Lung (tissue), 11 donors: ENCODE measurements at regions not wholly inside any gene's neighbourhood (a gene's known extent, or its start where the extent isn't known, plus 50 kb on each side); places are given as distances from the start of the nearest gene placed in this dataset.

ENCODE experiments used
- ATAC-seq: fragments of 200-7000 bp; cut with Tn5 transposase; one replicate; pipeline ENCODE4 v1.9.1; 2020; ENCODE audit warnings: moderate number of reproducible peaks; ENCODE audit not compliant: insufficient read depth, low FRiP score
- DNase-seq, 3 donors: peaks; one replicate each; pipeline ENCODE4 v3.0.0-alpha.2; 2013 to 2017
- H3K27ac ChIP-seq, 2 donors: one replicate each; pipeline ENCODE4 v1.5.1; 2013; ENCODE audit warnings: mild to moderate bottlenecking in 2 of 2, moderate library complexity in 2 of 2, control low read depth in 1 of 2, inconsistent platforms in 1 of 2, low read depth in 1 of 2, low read length in 1 of 2
- H3K27me3 ChIP-seq, 3 donors: one replicate each; pipeline ENCODE4 v1.5.1; 2013; ENCODE audit warnings: low read length in 2 of 3; ENCODE audit not compliant: control insufficient read depth in 3 of 3, insufficient read depth in 3 of 3
- H3K36me3 ChIP-seq, 4 donors: one replicate each; pipeline ENCODE4 v1.5.1; 2013; ENCODE audit warnings: low read length in 4 of 4, mild to moderate bottlenecking in 1 of 4, moderate library complexity in 1 of 4; ENCODE audit not compliant: control insufficient read depth in 4 of 4, insufficient read depth in 4 of 4
- H3K4me1 ChIP-seq, 5 donors: one replicate each; pipeline ENCODE4 v1.5.1; 2013; ENCODE audit warnings: low read length in 5 of 5, mild to moderate bottlenecking in 2 of 5, moderate library complexity in 1 of 5; ENCODE audit not compliant: control insufficient read depth in 5 of 5, insufficient read depth in 5 of 5
- H3K4me3 ChIP-seq: one replicate; pipeline ENCODE4 v1.5.1; 2013; ENCODE audit warnings: mild to moderate bottlenecking, control low read depth, moderate library complexity
- H3K9ac ChIP-seq, 2 donors: one replicate each; pipeline ENCODE4 v1.5.1; 2013; ENCODE audit warnings: low read length in 2 of 2, control low read depth in 1 of 2; ENCODE audit not compliant: insufficient read depth in 1 of 2
- H3K9me3 ChIP-seq, 4 donors: one replicate each; pipeline ENCODE4 v1.5.1; 2013; ENCODE audit warnings: low read length in 3 of 4, mild to moderate bottlenecking in 1 of 4, moderate library complexity in 1 of 4; ENCODE audit not compliant: control insufficient read depth in 4 of 4, insufficient read depth in 3 of 4
- WGBS, 2 donors: extraction: QIAGEN DNeasy Blood & Tissue Kit; methylation state at CpG; one replicate each; pipeline ENCODE4 v1.1.7; 2013; 5-methylcytosine and 5-hydroxymethylcytosine counted together
- TF ChIP-seq, protein P1 (sequence below): IDR thresholded peaks from 2 replicates; pipeline ENCODE4 v1.5.1; 2012; ENCODE audit warnings: mild to moderate bottlenecking; ENCODE audit errors: control extremely low read depth, extremely low read depth
- donor health status: control.
- donor health status: control.
- donor health status: Bipolar disorder and iron deficiency.
- donor health status: healthy.
- donor health status: DM: yes; HTN: yes; CAD: no.

DNA sequence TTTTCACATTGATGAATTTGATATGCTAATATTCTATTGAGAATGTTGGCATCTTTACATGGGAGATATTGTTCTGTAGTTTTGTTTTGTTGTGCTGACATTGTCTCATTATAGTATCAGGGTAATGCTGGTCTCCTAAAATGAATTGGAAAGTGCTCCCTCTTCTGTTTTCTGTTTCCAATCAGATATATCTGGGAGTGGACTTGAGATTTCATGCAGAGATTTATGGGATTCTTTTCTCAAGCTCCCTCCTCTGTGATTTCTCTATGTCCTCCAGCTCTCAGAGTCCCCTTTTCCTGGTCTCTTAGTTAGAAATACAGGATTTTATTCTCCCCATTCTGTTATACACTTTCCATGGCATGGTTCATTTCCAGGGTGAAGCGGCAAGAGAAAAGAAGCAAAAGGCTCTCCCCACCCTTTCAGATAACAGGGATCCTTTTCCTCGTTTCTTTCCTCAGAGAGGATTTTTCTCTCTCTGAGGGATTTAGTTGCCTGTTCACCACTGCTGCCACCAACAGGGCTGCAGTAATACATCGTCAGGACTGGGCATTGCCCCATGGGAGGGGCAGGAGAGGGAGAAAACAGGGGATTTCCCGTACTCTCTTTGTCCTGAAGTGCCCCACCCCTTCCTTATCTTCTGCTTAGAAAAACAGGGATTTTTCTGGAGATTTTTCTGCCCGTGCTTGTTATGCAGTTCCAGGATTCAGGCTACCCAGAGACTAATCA, 59.3 kb upstream of the STMND1 start:
- Histone ChIP-seq H3K9ac (no peak overlapping the region), H3K4me3 (no peak overlapping the region), H3K4me1 (peaks cover 1 to 7% (median 6%) of the 10 kb centered on the region in 5 donors), H3K27ac (no peak overlapping the region), H3K36me3 (no peaks in the 10 kb centered on the region), H3K27me3 (no peaks in the 10 kb centered on the region), H3K9me3 (no peaks in the 10 kb centered on the region)
- WGBS, 2 donors, result 8 to 23% methylated on average over 5 of the region's 5 CpGs
- TF ChIP-seq, protein P1, sequence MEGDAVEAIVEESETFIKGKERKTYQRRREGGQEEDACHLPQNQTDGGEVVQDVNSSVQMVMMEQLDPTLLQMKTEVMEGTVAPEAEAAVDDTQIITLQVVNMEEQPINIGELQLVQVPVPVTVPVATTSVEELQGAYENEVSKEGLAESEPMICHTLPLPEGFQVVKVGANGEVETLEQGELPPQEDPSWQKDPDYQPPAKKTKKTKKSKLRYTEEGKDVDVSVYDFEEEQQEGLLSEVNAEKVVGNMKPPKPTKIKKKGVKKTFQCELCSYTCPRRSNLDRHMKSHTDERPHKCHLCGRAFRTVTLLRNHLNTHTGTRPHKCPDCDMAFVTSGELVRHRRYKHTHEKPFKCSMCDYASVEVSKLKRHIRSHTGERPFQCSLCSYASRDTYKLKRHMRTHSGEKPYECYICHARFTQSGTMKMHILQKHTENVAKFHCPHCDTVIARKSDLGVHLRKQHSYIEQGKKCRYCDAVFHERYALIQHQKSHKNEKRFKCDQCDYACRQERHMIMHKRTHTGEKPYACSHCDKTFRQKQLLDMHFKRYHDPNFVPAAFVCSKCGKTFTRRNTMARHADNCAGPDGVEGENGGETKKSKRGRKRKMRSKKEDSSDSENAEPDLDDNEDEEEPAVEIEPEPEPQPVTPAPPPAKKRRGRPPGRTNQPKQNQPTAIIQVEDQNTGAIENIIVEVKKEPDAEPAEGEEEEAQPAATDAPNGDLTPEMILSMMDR, result peak; percentile 11
- DNase-seq (peak in 2 of 3 donors; percentile 39 to 48), ATAC-seq (peak; percentile 87)

DNA sequence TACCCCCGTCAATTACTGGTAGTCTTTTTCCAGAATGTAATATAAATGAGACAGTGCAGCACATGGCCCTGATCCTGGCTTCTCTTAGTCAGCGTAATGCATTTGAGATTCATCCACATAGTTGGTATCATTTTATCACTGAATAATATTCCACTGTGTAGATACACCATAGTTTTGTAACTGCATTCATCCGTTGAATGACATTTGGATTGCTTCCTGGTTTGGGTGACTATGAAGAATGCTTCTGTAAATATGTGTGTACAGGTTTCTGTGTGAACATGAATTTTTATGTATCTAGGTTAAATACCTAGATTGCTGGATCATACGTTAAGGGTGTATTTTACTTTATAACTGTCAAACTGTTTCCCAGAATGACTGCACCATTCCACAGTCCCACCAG, 62.6 kb upstream of the STMND1 start:
- TF ChIP-seq, protein P1, result no peak
- ATAC-seq, result no peak
- 92 to 94% methylated on average over 4 of the region's 4 CpGs for WGBS, 2 donors

DNA sequence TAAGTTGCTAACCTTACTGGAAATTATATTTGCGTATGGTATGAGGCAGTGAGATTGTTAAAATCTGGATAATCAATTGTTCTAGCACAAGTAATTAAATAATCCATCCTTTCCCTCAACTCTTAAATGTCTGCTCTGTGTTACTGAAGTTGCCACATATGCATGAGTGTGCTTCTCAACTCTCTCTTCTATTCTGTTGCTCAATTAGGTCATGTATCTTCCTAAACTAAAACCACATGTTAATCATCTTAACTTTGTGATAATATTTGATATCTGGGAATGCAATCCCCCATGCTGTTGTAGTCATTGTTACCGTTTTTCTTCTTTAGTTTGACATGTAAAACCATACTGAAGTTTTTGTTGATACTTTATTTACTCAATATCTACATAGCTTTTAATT, 63.5 kb upstream of the STMND1 start:
- WGBS, 2 donors, result 82 to 91% methylated on average over 2 of the region's 2 CpGs
- H3K9me3 ChIP-seq, result no peaks in the 10 kb centered on the region
- no peak overlapping the region for H3K4me3 ChIP-seq
- peaks cover 1 to 13% (median 7%) of the 10 kb centered on the region in 5 donors for H3K4me1 ChIP-seq
- ATAC-seq (no peak), DNase-seq (no peak)
- TF ChIP-seq, protein P1, result no peak
- no peak overlapping the region for H3K9ac ChIP-seq
- H3K27me3 ChIP-seq, result no peaks in the 10 kb centered on the region
- H3K36me3 ChIP-seq, result no peaks in the 10 kb centered on the region
- H3K27ac ChIP-seq, result no peak overlapping the region

More for the DNA sequence above, 62.6 kb upstream of the STMND1 start:
- Histone ChIP-seq H3K4me3 (no peak overlapping the region), H3K27me3 (no peaks in the 10 kb centered on the region), H3K36me3 (no peaks in the 10 kb centered on the region), H3K4me1 (peaks cover 1 to 8% (median 6%) of the 10 kb centered on the region in 5 donors), H3K27ac (no peak overlapping the region), H3K9ac (no peak overlapping the region), H3K9me3 (no peaks in the 10 kb centered on the region)
- no peak for DNase-seq

DNA sequence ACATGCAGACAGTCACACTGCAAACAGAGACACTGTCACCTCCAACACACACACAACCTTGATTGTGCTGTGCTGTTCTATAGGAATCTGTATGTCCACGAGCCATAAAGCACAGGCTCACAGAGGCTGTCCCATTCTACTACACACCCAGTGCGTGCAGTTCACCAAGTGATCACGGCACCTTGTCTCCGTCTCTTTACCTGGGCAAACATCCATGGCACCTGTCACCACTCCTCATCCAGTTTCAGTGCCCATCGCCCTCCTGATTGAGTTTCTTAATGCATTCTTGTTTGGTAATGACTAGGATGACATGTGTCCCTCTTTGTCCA, 65.8 kb upstream of the STMND1 start:
- Histone ChIP-seq H3K9me3 (no peaks in the 10 kb centered on the region), H3K9ac (no peak overlapping the region), H3K27ac (no peak overlapping the region), H3K27me3 (no peaks in the 10 kb centered on the region), H3K4me3 (no peak overlapping the region), H3K36me3 (no peaks in the 10 kb centered on the region), H3K4me1 (peaks cover 0 to 19% (median 3%) of the 10 kb centered on the region in 5 donors)
- TF ChIP-seq, protein P1, result no peak
- no peak for DNase-seq
- 83 to 94% methylated on average over 5 of the region's 5 CpGs for WGBS, 2 donors
- no peak for ATAC-seq
